HG03575 (cell line): ENCODE measurements at regions not wholly inside any gene's neighbourhood (a gene's known extent, or its start where the extent isn't known, plus 50 kb on each side); places are given as distances from the start of the nearest gene placed in this dataset.
"Not testable (repeated sequence)": the region's sequence is repeated elsewhere in the genome, so short reads cannot be mapped to it uniquely, and the experiment has no call there.

Experiments used
- ATAC-seq: cut with Tn5 transposase; IDR thresholded peaks from one replicate; pipeline ENCODE4 v1.9.1; 2021; ENCODE audit not compliant: unreplicated experiment, insufficient number of reproducible peaks, low FRiP score; ENCODE audit errors: extremely low read depth

DNA sequence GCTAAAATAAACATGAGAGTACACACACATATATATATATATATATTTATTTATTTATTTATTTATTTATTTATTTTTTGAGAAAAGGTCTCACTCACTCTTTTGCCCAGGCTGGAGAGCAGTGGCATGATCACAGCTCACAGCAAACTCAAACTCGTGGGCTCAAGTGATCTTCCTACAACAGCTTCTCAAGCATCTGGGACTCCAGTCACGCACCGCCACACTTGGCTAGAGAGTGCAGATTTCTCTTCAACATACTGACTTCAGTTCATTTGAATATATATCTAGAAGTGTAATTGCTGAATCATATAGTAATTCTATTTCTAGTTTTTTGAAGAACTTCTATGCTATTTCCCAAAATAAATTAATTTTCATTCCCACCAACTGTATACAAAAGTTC, 1711.8 kb downstream of the SLITRK5 start:
- no peak for ATAC-seq

- no peak for ATAC-seq
Observed at GRCh38 chr13:89383891-89384290, 1712.7 kb downstream of the SLITRK5 start.

- ATAC-seq = no peak
Observed at GRCh38 chr13:89393758-89394304, 1722.7 kb downstream of the SLITRK5 start.

GRCh38 chr13:89401264-89401675, 1730.1 kb downstream of the SLITRK5 start:
- ATAC-seq = no peak

DNA sequence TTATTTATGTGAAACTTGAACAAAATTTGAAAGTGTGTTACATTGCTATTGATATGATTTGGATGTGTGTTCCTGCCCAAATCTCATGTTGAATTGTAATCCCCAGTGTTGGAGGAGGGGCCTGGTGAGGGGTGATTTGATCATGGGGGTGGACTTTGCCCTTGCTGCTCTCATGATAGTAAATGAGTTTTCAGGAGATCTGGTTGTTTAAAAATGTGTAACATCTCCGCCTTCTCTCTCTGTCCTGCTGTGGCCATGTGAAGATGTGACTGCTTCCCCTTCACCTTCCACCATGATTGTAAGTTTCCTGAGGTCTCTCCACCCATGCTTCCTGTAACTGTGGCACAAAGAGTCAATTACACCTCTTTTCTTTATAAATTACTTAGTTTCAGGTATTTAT, 1731.0 kb downstream of the SLITRK5 start:
- no peak for ATAC-seq

DNA sequence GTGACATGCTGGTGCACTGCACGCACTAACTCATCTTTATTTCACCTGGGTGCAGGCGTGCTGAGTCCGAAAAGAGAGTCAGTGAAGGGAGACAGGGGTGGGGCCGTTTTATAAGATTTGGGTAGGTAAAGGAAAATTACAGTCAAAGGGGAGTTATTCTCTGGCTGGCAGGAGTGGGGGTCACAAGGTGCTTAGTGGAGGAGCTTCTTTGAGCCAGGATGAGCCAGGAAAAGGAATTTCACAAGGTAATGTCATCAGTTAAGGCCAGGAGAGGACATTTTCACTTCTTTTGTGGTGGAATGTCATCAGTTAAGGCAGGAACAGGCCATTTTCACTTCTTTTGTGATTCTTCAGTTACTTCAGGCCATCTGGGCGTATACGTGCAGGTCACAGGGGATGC, 1734.9 kb downstream of the SLITRK5 start:
- ATAC-seq = not testable (repeated sequence)

DNA sequence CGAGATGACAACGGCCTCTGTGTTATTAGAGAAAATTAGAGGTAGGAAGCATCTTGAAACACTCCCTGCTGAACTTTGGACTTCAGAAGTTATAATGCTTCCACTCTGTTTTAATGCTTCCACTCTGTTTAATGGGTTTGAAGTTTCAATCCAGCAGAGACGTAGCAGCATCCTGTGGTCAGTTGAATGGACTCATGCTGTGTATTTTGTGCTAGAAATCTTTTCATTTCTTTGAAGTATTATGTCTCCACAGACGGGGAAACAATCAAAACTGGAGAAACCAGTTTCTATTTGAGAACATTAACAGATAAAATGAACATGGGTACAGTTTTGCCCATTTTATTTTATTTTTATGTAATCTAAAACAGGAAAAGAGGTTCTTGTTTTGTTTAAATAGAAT, 1736.2 kb downstream of the SLITRK5 start:
- ATAC-seq = no peak

DNA sequence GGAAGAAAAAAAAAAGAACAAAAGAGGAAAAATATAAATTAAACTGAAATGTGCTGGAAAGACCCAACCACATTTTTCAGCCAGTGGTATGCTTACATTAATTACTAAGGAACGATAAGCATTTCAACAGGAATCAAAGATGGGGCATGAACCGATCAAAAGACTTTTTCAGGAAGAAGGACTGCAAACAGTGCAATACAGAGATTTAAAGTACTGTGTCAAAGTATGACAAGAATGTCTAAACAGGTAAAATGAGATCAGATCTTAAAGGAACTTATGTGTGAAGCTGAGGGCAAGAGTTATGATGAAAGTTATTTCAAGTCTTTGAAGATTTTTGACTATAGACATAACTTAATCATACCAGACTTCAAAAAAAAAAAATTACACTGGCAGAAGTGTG, 1761.8 kb downstream of the SLITRK5 start:
- ATAC-seq = no peak

- ATAC-seq = not testable (repeated sequence)
Observed at GRCh38 chr13:89434624-89435023, 1763.5 kb downstream of the SLITRK5 start.

GRCh38 chr13:89454681-89455080, 1783.5 kb downstream of the SLITRK5 start:
- ATAC-seq = no peak

DNA sequence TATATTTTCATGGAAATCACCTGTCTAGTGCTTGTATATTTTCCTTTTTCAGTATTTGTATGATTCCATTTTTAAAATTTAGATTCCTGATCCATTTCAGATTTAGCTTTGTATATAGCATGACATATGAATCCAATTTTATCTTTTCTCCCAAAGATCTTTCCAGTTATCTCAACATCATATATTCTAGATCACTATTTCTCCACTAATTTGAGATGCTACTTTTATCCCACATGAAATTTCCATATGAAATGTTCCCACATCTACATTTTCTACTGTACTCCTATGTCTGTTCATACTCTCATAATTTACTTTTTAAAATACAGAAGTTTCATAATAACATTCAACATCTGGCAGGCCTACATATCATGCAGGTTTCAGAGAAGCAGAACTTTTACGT, 1784.1 kb downstream of the SLITRK5 start:
- no peak for ATAC-seq

GRCh38 chr13:89455741-89456140, 1784.6 kb downstream of the SLITRK5 start:
- ATAC-seq = no peak

DNA sequence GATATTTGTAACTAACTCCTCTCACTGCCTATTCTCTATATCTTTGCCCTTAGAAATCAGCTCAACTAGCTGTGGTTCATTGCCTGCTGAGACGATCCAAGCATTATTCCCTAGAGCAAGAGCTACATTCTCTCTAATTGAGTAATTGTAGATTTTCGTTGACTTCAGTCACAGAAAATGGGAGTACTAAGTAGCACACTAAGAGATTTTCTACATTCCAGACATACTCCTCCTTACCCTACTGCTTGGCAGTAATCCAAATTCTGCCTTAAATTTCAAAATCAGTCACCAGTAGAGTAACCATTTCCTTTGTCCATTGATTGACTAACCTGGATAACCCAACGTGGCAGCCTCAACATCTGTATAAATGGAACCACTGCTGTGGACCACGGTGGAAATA, 1786.8 kb downstream of the SLITRK5 start:
- ATAC-seq = no peak

DNA sequence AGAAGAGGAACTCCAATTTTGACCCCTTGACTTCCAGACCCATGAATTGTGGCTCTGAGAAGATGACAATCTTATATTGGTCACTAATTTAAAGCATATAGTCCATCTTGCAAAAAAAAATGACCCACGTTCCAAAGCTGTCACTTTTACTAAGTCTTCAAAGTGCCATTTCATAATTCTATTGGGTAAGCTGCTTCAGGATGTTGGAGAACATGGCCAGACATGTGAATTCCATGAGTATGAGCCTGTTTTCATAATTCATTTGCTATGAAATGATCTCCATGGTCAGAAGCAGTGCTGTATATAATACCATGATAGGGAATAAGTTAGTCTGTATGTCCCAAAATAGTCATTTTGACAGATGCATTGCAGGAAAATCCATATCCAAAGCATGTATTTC, 1787.3 kb downstream of the SLITRK5 start:
- ATAC-seq = no peak

DNA sequence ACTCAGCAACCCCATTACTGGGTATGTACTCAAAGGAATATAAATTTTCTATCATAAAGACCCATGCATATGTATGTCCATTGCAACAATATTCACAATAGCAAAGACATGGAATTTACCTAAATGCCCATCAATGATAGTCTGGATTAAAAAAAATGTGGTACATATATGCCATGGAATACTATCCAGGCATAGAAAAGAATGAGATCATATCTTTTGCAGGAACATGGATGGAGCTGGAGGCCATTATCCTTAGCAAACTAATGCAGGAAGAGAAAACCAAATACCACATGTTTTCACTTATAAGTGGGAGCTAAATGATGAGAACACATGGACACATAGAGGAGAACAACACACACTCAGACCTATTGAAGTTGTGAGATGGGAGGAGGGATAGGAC, 1789.7 kb downstream of the SLITRK5 start:
- not testable (repeated sequence) for ATAC-seq

- ATAC-seq = no peak
Observed at GRCh38 chr13:89465366-89465765, 1794.2 kb downstream of the SLITRK5 start.

- ATAC-seq = no peak
Observed at GRCh38 chr13:89468081-89468480, 1796.9 kb downstream of the SLITRK5 start.

DNA sequence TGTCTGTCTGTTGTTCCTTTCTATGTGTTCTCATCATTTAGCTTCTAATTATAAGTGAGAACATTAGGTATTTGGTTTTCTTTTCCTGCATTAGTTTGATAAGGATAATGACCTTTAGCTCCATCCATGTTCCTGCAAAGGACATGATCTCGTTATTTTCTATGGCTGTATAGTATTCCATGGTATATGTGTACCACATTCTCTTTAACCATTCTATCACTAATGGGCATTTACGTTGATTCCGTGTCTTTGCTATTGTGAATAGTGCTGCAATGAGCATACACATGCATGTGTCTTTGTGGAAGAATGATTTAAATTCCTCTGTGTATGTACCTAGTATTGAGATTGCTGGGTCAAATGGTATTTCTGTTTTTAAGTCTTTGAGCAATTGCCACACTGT, 1799.7 kb downstream of the SLITRK5 start:
- no peak for ATAC-seq

DNA sequence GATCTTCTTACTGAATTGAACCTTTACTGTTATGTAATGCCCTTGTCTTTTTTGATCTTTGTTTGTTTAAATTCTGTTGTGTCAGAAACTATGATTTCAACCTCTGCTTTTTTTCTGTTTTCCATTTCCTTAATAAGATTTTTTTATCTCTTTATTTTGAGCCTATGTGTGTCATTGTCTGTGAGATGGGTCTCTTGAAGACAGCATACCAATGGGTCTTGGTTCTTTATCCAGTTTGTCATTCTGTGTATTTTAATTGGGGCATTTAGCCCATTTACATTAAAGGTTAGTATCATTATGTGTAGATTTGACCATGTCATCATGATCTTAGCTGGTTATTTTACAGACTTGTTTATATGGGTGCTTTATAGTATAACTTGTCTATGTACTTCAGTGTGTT, 1803.3 kb downstream of the SLITRK5 start:
- ATAC-seq = no peak

GRCh38 chr13:89486065-89486464, 1814.9 kb downstream of the SLITRK5 start:
- no peak for ATAC-seq

DNA sequence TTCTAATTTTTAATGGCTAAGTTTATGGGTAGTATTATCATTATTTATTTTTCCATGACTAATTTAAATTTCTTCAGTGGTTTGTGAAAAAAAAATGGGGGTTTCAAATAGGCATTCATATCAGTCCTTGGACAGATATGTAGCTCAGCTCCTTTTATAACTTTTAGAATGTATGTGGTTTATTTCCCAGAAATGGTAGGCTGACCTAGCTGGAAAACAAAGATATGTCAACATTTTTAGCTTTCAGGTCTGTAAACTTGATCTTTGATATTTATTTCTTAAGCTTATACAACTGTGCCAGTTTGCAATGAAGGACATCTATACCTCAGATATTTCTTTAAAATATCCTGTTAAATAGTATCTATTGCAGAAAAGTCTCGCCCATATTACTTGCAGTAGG, 1815.5 kb downstream of the SLITRK5 start:
- ATAC-seq = no peak

DNA sequence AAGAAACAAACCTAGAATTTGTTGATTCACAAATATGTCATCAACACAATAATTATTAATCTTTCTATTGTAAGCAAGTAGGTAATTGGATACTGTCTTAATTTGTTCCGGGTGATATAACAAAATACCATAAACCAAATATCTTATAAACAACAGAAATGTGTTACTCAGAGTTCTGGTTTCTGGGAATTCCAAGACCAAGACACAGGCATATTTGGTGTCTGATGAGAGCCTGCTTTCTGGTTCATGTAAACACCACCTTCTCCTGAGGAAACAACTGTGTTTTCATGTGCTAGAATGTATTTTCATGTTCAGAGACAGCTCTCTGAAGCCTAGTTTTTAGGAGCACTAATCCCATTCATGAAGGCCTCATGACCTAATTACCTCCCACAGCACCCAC, 1819.5 kb downstream of the SLITRK5 start:
- ATAC-seq = no peak
